ENCODE measurements at regions not wholly inside any gene's neighbourhood (a gene's known extent, or its start where the extent isn't known, plus 50 kb on each side); places are given as distances from the start of the nearest gene placed in this dataset.

DNA sequence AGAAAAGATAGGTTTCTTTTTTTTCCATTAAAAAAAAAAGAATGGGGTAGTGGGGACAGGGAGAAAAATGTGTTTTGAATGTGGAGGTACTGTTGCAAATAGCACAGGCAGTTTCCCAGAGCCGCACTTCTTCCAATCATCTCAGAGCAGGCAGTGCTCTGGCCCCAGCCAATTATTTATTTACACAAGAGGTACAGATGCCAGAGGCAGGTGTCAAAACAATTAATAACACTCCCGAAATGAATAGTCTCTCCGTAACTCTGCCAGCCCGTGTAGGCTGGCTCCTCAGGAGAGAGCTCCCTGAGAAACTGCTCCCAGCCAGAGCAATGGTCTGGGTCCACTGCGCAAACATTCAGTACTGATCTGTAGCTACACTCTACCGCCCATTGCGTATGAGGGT lies 130.8 kb upstream of the IL1RAPL2 start:
- peaks cover 3 to 5% of the 10 kb centered on the region in 2 donors for H3K27me3 ChIP-seq (ENCODE audit: control insufficient read depth in 2 of 2, insufficient read depth in 2 of 2, low read length in 2 of 2)
- no peaks in the 10 kb centered on the region for H3K9me3 ChIP-seq (ENCODE audit: control insufficient read depth in 2 of 2, low read length in 2 of 2)
- H3K9ac ChIP-seq (ENCODE audit: low read depth in 1 of 2, low read length in 2 of 2), result no peak overlapping the region
- H3K4me1 ChIP-seq (ENCODE audit: control insufficient read depth in 2 of 2, insufficient read depth in 2 of 2, low read length in 2 of 2), result no peaks in the 10 kb centered on the region
- H3K36me3 ChIP-seq (ENCODE audit: control insufficient read depth in 2 of 2, insufficient read depth in 2 of 2, low read length in 2 of 2), result no peaks in the 10 kb centered on the region
- no peak overlapping the region for H3K27ac ChIP-seq (ENCODE audit: low read depth in 2 of 2, low read length in 2 of 2)
- H3K4me3 ChIP-seq (ENCODE audit: low read length in 2 of 2), result no peak overlapping the region

DNA sequence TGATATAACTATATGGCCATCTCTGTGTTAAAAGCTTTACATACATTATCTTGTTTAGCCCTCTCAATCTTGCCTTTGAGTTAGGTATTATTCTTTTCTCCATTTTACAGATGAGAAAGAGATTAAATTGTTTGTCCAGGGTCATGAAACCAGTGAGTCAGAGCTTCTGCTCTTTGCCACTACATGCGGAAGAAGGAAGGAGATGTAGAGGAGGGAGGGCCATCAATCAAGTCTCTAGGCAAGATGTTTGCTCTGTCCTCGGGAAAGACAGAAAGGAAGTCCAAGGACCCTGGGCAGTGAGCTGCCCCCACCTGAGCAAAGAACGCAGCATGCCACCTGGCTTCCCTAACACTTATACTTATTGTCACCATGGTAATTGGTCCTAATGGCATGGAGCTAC lies 133.7 kb upstream of the IL1RAPL2 start:
- no peak overlapping the region for H3K9ac ChIP-seq (ENCODE audit: low read depth in 1 of 2, low read length in 2 of 2)
- H3K4me1 ChIP-seq (ENCODE audit: control insufficient read depth in 2 of 2, insufficient read depth in 2 of 2, low read length in 2 of 2), result no peaks in the 10 kb centered on the region

DNA sequence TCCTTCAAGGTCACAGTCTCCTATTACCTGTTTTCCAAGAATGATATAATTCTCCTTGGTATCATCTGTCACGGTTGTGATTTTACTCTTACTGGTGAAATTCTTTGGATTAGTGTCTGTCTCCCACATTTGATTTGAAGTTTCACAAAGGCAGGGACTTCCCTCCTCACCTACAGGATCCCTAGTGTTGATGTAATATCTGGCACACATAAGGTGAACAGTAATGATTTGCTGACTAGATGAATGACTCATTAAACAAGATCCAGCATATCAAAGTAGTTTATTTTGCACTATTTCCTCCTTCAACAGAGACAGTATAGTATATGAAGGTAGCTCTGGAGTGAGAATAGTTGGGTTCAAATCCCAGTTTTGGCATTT lies 135.3 kb upstream of the IL1RAPL2 start:
- Histone ChIP-seq H3K9me3 (ENCODE audit: control insufficient read depth in 2 of 2, low read length in 2 of 2) (no peaks in the 10 kb centered on the region), H3K9ac (ENCODE audit: low read depth in 1 of 2, low read length in 2 of 2) (no peak overlapping the region), H3K4me1 (ENCODE audit: control insufficient read depth in 2 of 2, insufficient read depth in 2 of 2, low read length in 2 of 2) (no peaks in the 10 kb centered on the region), H3K36me3 (ENCODE audit: control insufficient read depth in 2 of 2, insufficient read depth in 2 of 2, low read length in 2 of 2) (no peaks in the 10 kb centered on the region), H3K27me3 (ENCODE audit: control insufficient read depth in 2 of 2, insufficient read depth in 2 of 2, low read length in 2 of 2) (peaks cover 0 to 5% of the 10 kb centered on the region in 2 donors), H3K27ac (ENCODE audit: low read depth in 2 of 2, low read length in 2 of 2) (no peak overlapping the region), H3K4me3 (ENCODE audit: low read length in 2 of 2) (no peak overlapping the region)

More for the DNA sequence above, 133.7 kb upstream of the IL1RAPL2 start:
- Histone ChIP-seq H3K36me3 (ENCODE audit: control insufficient read depth in 2 of 2, insufficient read depth in 2 of 2, low read length in 2 of 2) (no peaks in the 10 kb centered on the region), H3K27me3 (ENCODE audit: control insufficient read depth in 2 of 2, insufficient read depth in 2 of 2, low read length in 2 of 2) (peaks cover 3 to 5% of the 10 kb centered on the region in 2 donors), H3K4me3 (ENCODE audit: low read length in 2 of 2) (no peak overlapping the region), H3K27ac (ENCODE audit: low read depth in 2 of 2, low read length in 2 of 2) (peak overlapping the region in 1 of 2 donors; percentile 27), H3K9me3 (ENCODE audit: control insufficient read depth in 2 of 2, low read length in 2 of 2) (no peaks in the 10 kb centered on the region)

DNA sequence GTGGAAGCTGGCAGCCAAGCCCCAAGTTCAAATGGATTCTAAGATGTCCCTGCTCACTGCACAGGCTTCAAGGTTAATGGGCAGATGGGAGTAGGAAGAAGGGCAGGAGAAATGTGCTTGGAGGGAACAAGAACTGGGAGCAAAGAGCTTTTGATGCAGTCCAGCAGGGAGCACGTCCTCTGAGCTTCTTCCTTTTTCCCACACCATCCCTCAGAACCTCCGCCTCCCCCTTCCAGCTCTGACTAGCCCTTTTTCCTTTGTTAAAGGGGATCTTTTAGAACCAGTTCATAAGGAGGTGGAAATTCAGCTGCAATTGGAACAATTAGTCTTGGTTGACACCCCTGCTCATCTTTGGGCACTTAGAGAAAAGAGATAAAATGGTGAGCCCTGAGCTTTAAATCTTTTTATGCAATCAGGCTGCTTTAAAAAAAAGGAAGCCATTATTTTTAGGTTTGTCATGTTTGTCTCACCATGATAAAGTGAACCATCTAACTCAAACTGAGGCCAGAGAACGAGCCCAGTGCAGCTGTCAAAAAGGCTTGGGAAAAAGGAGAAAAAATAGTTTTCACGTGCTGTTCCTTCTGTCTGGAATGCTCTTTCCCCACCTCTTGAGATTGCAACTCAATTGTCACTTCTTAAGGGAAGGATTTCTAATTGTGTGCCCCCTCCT lies 135.8 kb upstream of the IL1RAPL2 start:
- H3K9ac ChIP-seq (ENCODE audit: low read depth in 1 of 2, low read length in 2 of 2), result no peak overlapping the region
- H3K4me1 ChIP-seq (ENCODE audit: control insufficient read depth in 2 of 2, insufficient read depth in 2 of 2, low read length in 2 of 2), result no peaks in the 10 kb centered on the region
- no peak overlapping the region for H3K4me3 ChIP-seq (ENCODE audit: low read length in 2 of 2)
- peaks cover 0 to 5% of the 10 kb centered on the region in 2 donors for H3K27me3 ChIP-seq (ENCODE audit: control insufficient read depth in 2 of 2, insufficient read depth in 2 of 2, low read length in 2 of 2)
- H3K9me3 ChIP-seq (ENCODE audit: control insufficient read depth in 2 of 2, low read length in 2 of 2), result no peaks in the 10 kb centered on the region
- no peaks in the 10 kb centered on the region for H3K36me3 ChIP-seq (ENCODE audit: control insufficient read depth in 2 of 2, insufficient read depth in 2 of 2, low read length in 2 of 2)
- H3K27ac ChIP-seq (ENCODE audit: low read depth in 2 of 2, low read length in 2 of 2), result no peak overlapping the region

DNA sequence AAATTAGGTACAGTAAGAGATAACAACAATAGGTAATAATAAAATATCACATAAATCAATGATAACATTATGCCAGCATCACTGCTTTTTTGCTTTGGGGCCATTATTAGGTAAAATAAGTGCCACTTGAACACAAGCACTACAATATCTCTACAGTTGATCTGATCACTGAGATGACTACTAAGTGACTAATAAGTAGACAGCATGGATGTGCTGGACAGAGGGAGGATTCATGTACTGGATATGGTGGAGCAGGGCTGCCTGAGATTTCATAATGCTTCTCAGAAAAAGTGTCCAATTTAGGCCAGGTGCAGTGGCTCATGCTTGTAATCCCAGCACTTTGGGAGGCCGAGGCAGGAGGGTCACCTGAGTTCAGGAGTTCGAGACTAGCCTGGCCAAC lies 137.8 kb upstream of the IL1RAPL2 start:
- no peak overlapping the region for H3K27ac ChIP-seq (ENCODE audit: low read depth in 2 of 2, low read length in 2 of 2)
- no peaks in the 10 kb centered on the region for H3K4me1 ChIP-seq (ENCODE audit: control insufficient read depth in 2 of 2, insufficient read depth in 2 of 2, low read length in 2 of 2)
- H3K27me3 ChIP-seq (ENCODE audit: control insufficient read depth in 2 of 2, insufficient read depth in 2 of 2, low read length in 2 of 2), result no peaks in the 10 kb centered on the region
- no peaks in the 10 kb centered on the region for H3K9me3 ChIP-seq (ENCODE audit: control insufficient read depth in 2 of 2, low read length in 2 of 2)
- no peak overlapping the region for H3K9ac ChIP-seq (ENCODE audit: low read depth in 1 of 2, low read length in 2 of 2)
- H3K4me3 ChIP-seq (ENCODE audit: low read length in 2 of 2), result no peak overlapping the region
- H3K36me3 ChIP-seq (ENCODE audit: control insufficient read depth in 2 of 2, insufficient read depth in 2 of 2, low read length in 2 of 2), result no peaks in the 10 kb centered on the region

DNA sequence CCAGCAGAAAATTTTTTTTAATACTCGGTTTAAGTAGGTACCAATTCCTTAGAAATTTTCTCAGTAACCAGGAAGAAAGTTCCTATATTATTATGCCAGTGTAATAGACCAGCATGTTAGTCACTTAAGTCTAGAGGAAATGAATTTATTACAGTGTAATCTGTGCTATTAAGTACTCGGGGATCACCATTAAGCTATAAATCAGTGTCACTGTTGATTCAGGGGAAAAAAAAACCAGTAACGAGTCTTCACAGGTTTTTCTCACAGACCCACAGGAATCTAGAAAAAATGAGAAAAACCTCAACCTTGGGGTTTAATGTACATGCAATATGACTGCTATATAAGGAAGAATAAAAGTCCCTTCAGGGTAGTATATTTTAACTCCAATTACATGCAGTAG lies 138.3 kb upstream of the IL1RAPL2 start:
- Histone ChIP-seq H3K4me3 (ENCODE audit: low read length in 2 of 2) (no peak overlapping the region), H3K27ac (ENCODE audit: low read depth in 2 of 2, low read length in 2 of 2) (no peak overlapping the region), H3K9me3 (ENCODE audit: control insufficient read depth in 2 of 2, low read length in 2 of 2) (no peaks in the 10 kb centered on the region), H3K4me1 (ENCODE audit: control insufficient read depth in 2 of 2, insufficient read depth in 2 of 2, low read length in 2 of 2) (no peaks in the 10 kb centered on the region), H3K9ac (ENCODE audit: low read depth in 1 of 2, low read length in 2 of 2) (no peak overlapping the region), H3K36me3 (ENCODE audit: control insufficient read depth in 2 of 2, insufficient read depth in 2 of 2, low read length in 2 of 2) (no peaks in the 10 kb centered on the region), H3K27me3 (ENCODE audit: control insufficient read depth in 2 of 2, insufficient read depth in 2 of 2, low read length in 2 of 2) (no peaks in the 10 kb centered on the region)

DNA sequence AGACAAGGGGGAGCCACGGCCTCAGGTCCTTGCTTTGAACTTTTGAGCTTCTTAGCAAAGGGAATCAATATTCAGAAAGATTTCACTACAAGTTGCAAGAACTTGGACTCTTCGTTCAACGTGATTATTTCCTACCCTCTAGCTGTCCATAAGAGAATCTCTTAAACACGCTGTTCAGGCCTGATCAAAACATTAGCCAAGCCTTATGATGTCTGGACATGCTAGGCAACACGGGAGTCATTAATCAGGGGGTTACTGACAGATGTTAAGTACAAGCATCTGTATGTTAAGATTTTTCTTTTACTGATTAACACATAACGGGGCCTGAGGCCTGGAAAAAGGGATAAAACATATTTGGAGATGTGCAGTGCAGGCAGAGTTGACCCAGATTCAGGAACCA lies 138.9 kb upstream of the IL1RAPL2 start:
- Histone ChIP-seq H3K27ac (ENCODE audit: low read depth in 2 of 2, low read length in 2 of 2) (no peak overlapping the region), H3K36me3 (ENCODE audit: control insufficient read depth in 2 of 2, insufficient read depth in 2 of 2, low read length in 2 of 2) (no peaks in the 10 kb centered on the region), H3K9ac (ENCODE audit: low read depth in 1 of 2, low read length in 2 of 2) (no peak overlapping the region), H3K9me3 (ENCODE audit: control insufficient read depth in 2 of 2, low read length in 2 of 2) (no peaks in the 10 kb centered on the region), H3K4me3 (ENCODE audit: low read length in 2 of 2) (no peak overlapping the region), H3K4me1 (ENCODE audit: control insufficient read depth in 2 of 2, insufficient read depth in 2 of 2, low read length in 2 of 2) (no peaks in the 10 kb centered on the region), H3K27me3 (ENCODE audit: control insufficient read depth in 2 of 2, insufficient read depth in 2 of 2, low read length in 2 of 2) (no peaks in the 10 kb centered on the region)

DNA sequence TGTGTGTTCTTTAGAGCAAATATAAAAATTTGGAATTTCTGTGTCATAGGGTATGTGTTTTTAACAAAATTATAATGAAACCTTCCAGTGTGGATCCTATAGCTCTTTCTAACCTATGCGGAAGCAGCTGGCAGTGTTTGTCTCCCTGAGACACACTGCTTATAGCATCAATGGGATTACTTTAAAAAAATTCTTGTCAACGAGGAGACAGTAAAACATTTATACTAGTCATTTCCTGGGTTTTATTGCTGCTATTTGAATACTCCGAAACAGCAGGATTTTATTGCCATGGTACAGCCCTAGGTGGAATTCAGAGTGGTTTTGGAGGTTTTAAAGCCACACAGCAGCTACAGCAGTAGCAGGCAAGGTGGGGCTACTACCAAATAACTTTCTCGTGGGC lies 145.1 kb upstream of the IL1RAPL2 start:
- Histone ChIP-seq H3K9me3 (ENCODE audit: control insufficient read depth in 2 of 2, low read length in 2 of 2) (no peaks in the 10 kb centered on the region), H3K27me3 (ENCODE audit: control insufficient read depth in 2 of 2, insufficient read depth in 2 of 2, low read length in 2 of 2) (no peaks in the 10 kb centered on the region), H3K4me3 (ENCODE audit: low read length in 2 of 2) (no peak overlapping the region)

DNA sequence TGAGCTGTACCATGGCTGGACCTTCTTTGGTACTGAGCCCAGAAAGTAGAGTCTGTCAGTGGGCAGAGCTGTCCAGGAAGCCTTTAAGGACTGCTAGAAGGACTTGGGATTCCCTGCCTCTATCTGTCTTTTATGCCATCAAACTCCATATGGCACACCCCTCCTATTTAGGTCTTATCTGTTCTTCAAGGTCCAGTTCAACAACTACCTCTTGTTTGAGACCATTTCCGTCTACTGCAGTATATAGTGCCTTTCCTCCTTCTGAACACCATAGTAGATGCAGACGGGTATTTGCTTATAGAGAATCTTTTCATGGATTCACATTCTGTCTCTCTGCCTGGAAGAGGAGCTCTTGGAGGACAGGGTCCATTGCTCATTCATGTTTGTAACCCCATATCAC lies 146.1 kb upstream of the IL1RAPL2 start:
- no peak overlapping the region for H3K27ac ChIP-seq (ENCODE audit: low read depth in 2 of 2, low read length in 2 of 2)
- H3K9me3 ChIP-seq (ENCODE audit: control insufficient read depth in 2 of 2, low read length in 2 of 2), result no peaks in the 10 kb centered on the region
- no peak overlapping the region for H3K4me3 ChIP-seq (ENCODE audit: low read length in 2 of 2)
- H3K4me1 ChIP-seq (ENCODE audit: control insufficient read depth in 2 of 2, insufficient read depth in 2 of 2, low read length in 2 of 2), result peaks cover 0 to 5% of the 10 kb centered on the region in 2 donors
- no peaks in the 10 kb centered on the region for H3K36me3 ChIP-seq (ENCODE audit: control insufficient read depth in 2 of 2, insufficient read depth in 2 of 2, low read length in 2 of 2)
- no peak overlapping the region for H3K9ac ChIP-seq (ENCODE audit: low read depth in 1 of 2, low read length in 2 of 2)
- no peaks in the 10 kb centered on the region for H3K27me3 ChIP-seq (ENCODE audit: control insufficient read depth in 2 of 2, insufficient read depth in 2 of 2, low read length in 2 of 2)

More for the DNA sequence above, 145.1 kb upstream of the IL1RAPL2 start:
- no peak overlapping the region for H3K9ac ChIP-seq (ENCODE audit: low read depth in 1 of 2, low read length in 2 of 2)
- peaks cover 0 to 5% of the 10 kb centered on the region in 2 donors for H3K4me1 ChIP-seq (ENCODE audit: control insufficient read depth in 2 of 2, insufficient read depth in 2 of 2, low read length in 2 of 2)
- no peaks in the 10 kb centered on the region for H3K36me3 ChIP-seq (ENCODE audit: control insufficient read depth in 2 of 2, insufficient read depth in 2 of 2, low read length in 2 of 2)
- no peak overlapping the region for H3K27ac ChIP-seq (ENCODE audit: low read depth in 2 of 2, low read length in 2 of 2)

DNA sequence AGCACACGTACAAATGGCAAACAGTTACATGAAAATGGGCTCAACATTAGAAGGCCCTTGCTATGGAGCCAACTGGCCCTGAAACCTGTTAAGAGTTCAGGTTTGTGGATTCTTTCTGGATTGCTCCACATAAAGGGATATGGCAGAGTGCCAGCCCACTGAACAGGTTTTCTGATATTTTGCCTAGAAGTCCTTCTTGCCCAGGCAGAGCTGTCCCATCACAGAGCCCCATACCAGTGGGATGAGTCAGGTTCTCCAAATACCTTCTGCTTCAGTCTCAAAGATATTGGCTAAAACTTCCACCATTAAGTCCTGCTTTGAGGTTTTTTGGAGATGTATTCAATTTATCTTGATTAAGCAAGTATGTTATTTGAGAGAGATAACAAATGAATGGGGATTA lies 146.8 kb upstream of the IL1RAPL2 start:
- Histone ChIP-seq H3K9ac (ENCODE audit: low read depth in 1 of 2, low read length in 2 of 2) (no peak overlapping the region), H3K36me3 (ENCODE audit: control insufficient read depth in 2 of 2, insufficient read depth in 2 of 2, low read length in 2 of 2) (no peaks in the 10 kb centered on the region), H3K4me3 (ENCODE audit: low read length in 2 of 2) (no peak overlapping the region), H3K9me3 (ENCODE audit: control insufficient read depth in 2 of 2, low read length in 2 of 2) (no peaks in the 10 kb centered on the region), H3K27me3 (ENCODE audit: control insufficient read depth in 2 of 2, insufficient read depth in 2 of 2, low read length in 2 of 2) (no peaks in the 10 kb centered on the region), H3K4me1 (ENCODE audit: control insufficient read depth in 2 of 2, insufficient read depth in 2 of 2, low read length in 2 of 2) (peaks cover 0 to 5% of the 10 kb centered on the region in 2 donors), H3K27ac (ENCODE audit: low read depth in 2 of 2, low read length in 2 of 2) (no peak overlapping the region)

DNA sequence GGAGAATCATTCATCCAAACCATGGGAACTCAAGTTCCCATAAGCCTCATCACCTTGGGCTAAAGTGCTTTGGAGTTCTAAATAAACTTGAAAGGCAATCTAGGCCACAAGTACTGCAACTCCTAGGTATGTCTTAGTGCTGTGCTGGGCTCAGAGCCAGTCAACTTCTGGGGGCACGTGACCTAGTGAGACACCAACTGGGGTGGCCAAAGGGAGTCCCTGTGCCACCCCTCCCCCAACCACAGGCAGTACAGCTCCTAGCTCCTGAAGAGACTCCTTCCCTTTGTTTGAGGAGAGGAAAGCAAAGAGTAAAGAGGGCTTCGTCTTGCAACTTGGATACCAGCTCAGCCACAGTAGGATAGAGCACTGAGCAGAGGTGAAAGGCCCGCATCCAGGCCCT lies 154.2 kb upstream of the IL1RAPL2 start:
- H3K27me3 ChIP-seq (ENCODE audit: control insufficient read depth in 2 of 2, insufficient read depth in 2 of 2, low read length in 2 of 2), result no peaks in the 10 kb centered on the region
- no peak overlapping the region for H3K27ac ChIP-seq (ENCODE audit: low read depth in 2 of 2, low read length in 2 of 2)
- H3K36me3 ChIP-seq (ENCODE audit: control insufficient read depth in 2 of 2, insufficient read depth in 2 of 2, low read length in 2 of 2), result no peaks in the 10 kb centered on the region
- H3K9me3 ChIP-seq (ENCODE audit: control insufficient read depth in 2 of 2, low read length in 2 of 2), result no peaks in the 10 kb centered on the region
- no peak overlapping the region for H3K4me3 ChIP-seq (ENCODE audit: low read length in 2 of 2)
- no peaks in the 10 kb centered on the region for H3K4me1 ChIP-seq (ENCODE audit: control insufficient read depth in 2 of 2, insufficient read depth in 2 of 2, low read length in 2 of 2)
- no peak overlapping the region for H3K9ac ChIP-seq (ENCODE audit: low read depth in 1 of 2, low read length in 2 of 2)
